ENCODE measurements at regions not wholly inside any gene's neighbourhood (a gene's known extent, or its start where the extent isn't known, plus 50 kb on each side); places are given as distances from the start of the nearest gene placed in this dataset.

DNA sequence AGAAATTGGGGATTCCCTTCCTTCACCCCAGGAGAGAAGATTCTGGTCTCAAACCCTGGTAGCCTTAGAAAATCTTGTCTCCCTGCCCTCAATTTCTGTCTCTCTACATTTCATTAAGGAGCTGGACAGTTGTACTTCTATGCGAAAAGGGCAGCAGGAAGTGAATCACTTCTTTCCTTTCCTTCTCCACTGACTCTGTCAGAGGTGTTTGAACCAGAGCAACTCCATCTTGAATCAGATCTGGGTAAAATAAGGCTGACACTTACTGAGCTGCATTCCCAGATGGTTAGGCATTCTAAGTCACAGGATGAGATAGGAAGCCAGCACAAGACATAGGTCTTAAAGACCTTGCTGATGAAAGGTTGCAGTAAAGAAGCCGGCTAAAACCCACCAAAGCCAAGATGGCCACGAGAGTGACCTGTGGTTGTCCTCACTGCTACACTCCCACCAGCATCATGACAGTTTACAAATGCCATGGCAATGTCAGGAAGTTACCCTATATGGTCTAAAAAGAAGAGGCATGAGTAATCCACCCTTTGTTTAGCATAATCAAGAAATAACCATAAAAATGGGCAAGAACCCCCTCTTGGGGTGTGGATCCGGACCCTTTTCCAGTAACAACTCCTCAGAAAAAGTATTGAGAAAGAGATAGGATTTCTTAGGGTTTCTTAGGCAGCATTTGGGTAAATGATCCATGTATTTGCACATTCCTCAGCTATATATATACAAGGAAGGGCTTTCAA, 95.8 kb upstream of the PLCB4 start (continued):
- TF ChIP-seq, protein P1, sequence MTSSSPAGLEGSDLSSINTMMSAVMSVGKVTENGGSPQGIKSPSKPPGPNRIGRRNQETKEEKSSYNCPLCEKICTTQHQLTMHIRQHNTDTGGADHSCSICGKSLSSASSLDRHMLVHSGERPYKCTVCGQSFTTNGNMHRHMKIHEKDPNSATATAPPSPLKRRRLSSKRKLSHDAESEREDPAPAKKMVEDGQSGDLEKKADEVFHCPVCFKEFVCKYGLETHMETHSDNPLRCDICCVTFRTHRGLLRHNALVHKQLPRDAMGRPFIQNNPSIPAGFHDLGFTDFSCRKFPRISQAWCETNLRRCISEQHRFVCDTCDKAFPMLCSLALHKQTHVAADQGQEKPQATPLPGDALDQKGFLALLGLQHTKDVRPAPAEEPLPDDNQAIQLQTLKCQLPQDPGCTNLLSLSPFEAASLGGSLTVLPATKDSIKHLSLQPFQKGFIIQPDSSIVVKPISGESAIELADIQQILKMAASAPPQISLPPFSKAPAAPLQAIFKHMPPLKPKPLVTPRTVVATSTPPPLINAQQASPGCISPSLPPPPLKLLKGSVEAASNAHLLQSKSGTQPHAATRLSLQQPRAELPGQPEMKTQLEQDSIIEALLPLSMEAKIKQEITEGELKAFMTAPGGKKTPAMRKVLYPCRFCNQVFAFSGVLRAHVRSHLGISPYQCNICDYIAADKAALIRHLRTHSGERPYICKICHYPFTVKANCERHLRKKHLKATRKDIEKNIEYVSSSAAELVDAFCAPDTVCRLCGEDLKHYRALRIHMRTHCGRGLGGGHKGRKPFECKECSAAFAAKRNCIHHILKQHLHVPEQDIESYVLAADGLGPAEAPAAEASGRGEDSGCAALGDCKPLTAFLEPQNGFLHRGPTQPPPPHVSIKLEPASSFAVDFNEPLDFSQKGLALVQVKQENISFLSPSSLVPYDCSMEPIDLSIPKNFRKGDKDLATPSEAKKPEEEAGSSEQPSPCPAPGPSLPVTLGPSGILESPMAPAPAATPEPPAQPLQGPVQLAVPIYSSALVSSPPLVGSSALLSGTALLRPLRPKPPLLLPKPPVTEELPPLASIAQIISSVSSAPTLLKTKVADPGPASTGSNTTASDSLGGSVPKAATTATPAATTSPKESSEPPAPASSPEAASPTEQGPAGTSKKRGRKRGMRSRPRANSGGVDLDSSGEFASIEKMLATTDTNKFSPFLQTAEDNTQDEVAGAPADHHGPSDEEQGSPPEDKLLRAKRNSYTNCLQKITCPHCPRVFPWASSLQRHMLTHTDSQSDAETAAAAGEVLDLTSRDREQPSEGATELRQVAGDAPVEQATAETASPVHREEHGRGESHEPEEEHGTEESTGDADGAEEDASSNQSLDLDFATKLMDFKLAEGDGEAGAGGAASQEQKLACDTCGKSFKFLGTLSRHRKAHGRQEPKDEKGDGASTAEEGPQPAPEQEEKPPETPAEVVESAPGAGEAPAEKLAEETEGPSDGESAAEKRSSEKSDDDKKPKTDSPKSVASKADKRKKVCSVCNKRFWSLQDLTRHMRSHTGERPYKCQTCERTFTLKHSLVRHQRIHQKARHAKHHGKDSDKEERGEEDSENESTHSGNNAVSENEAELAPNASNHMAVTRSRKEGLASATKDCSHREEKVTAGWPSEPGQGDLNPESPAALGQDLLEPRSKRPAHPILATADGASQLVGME (CRISPR knock-in tag; IDR thresholded peaks at IDR 0.05): no peak
- TF ChIP-seq RFX1 (IDR thresholded peaks at IDR 0.05) (no peak), SAP30 (IDR thresholded peaks at IDR 0.05; ENCODE audit: borderline replicate concordance, insufficient read depth, low read depth, low read length, poor library complexity, severe bottlenecking) (no peak), POLR3A (IDR thresholded peaks at IDR 0.05; ENCODE audit: borderline replicate concordance, extremely low read depth, insufficient read depth, insufficient read length) (no peak), ZZZ3 (IDR thresholded peaks at IDR 0.05) (no peak), ZNF584 (CRISPR knock-in tag; IDR thresholded peaks at IDR 0.05; ENCODE audit: low read depth) (peak; percentile 71; the same call in 1 of the 2 replicates), TBP (optimal IDR thresholded peaks at IDR 0.05; ENCODE audit: low read depth, low read length) (no peak), SMARCB1 (IDR thresholded peaks at IDR 0.05; ENCODE audit: insufficient read length, low read depth) (no peak)
- TF ChIP-seq, protein P2, sequence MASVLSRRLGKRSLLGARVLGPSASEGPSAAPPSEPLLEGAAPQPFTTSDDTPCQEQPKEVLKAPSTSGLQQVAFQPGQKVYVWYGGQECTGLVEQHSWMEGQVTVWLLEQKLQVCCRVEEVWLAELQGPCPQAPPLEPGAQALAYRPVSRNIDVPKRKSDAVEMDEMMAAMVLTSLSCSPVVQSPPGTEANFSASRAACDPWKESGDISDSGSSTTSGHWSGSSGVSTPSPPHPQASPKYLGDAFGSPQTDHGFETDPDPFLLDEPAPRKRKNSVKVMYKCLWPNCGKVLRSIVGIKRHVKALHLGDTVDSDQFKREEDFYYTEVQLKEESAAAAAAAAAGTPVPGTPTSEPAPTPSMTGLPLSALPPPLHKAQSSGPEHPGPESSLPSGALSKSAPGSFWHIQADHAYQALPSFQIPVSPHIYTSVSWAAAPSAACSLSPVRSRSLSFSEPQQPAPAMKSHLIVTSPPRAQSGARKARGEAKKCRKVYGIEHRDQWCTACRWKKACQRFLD (CRISPR knock-in tag; IDR thresholded peaks at IDR 0.05): peak; percentile 85
- TF ChIP-seq, protein P3, sequence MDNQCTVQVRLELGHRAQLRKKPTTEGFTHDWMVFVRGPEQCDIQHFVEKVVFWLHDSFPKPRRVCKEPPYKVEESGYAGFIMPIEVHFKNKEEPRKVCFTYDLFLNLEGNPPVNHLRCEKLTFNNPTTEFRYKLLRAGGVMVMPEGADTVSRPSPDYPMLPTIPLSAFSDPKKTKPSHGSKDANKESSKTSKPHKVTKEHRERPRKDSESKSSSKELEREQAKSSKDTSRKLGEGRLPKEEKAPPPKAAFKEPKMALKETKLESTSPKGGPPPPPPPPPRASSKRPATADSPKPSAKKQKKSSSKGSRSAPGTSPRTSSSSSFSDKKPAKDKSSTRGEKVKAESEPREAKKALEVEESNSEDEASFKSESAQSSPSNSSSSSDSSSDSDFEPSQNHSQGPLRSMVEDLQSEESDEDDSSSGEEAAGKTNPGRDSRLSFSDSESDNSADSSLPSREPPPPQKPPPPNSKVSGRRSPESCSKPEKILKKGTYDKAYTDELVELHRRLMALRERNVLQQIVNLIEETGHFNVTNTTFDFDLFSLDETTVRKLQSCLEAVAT (IDR thresholded peaks at IDR 0.05): no peak
- TF ChIP-seq, protein P4, sequence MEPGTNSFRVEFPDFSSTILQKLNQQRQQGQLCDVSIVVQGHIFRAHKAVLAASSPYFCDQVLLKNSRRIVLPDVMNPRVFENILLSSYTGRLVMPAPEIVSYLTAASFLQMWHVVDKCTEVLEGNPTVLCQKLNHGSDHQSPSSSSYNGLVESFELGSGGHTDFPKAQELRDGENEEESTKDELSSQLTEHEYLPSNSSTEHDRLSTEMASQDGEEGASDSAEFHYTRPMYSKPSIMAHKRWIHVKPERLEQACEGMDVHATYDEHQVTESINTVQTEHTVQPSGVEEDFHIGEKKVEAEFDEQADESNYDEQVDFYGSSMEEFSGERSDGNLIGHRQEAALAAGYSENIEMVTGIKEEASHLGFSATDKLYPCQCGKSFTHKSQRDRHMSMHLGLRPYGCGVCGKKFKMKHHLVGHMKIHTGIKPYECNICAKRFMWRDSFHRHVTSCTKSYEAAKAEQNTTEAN (CRISPR knock-in tag; IDR thresholded peaks at IDR 0.05): no peak
- TF ChIP-seq, protein P5, sequence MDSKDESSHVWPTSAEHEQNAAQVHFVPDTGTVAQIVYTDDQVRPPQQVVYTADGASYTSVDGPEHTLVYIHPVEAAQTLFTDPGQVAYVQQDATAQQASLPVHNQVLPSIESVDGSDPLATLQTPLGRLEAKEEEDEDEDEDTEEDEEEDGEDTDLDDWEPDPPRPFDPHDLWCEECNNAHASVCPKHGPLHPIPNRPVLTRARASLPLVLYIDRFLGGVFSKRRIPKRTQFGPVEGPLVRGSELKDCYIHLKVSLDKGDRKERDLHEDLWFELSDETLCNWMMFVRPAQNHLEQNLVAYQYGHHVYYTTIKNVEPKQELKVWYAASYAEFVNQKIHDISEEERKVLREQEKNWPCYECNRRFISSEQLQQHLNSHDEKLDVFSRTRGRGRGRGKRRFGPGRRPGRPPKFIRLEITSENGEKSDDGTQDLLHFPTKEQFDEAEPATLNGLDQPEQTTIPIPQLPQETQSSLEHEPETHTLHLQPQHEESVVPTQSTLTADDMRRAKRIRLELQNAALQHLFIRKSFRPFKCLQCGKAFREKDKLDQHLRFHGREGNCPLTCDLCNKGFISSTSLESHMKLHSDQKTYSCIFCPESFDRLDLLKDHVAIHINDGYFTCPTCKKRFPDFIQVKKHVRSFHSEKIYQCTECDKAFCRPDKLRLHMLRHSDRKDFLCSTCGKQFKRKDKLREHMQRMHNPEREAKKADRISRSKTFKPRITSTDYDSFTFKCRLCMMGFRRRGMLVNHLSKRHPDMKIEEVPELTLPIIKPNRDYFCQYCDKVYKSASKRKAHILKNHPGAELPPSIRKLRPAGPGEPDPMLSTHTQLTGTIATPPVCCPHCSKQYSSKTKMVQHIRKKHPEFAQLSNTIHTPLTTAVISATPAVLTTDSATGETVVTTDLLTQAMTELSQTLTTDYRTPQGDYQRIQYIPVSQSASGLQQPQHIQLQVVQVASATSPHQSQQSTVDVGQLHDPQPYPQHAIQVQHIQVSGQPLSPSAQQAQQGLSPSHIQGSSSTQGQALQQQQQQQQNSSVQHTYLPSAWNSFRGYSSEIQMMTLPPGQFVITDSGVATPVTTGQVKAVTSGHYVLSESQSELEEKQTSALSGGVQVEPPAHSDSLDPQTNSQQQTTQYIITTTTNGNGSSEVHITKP (IDR thresholded peaks at IDR 0.05; ENCODE audit: partially characterized antibody): no peak

Measured in K562 (cell line).